A549 (cell line): ENCODE measurements at regions not wholly inside any gene's neighbourhood (a gene's known extent, or its start where the extent isn't known, plus 50 kb on each side); places are given as distances from the start of the nearest gene placed in this dataset.

Experiments used
- CBX2 ChIP-seq: fragments of 200-600 bp; sonication (generic); IDR thresholded peaks from 2 replicates; pipeline ENCODE4 v1.6.1; 2016; ENCODE audit warnings: low read depth, mild to moderate bottlenecking, borderline replicate concordance
- CTCF ChIP-seq: fragments of >200 bp; sonication (Bioruptor Twin); formaldehyde crosslinking; IDR thresholded peaks from 3 replicates; pipeline ENCODE4 v1.5.1; 2016
- EHMT2 ChIP-seq: fragments of 200-600 bp; sonication (generic); IDR thresholded peaks from 2 replicates; pipeline ENCODE4 v1.6.1; 2016; ENCODE audit warnings: antibody characterized with exemption, low read depth, mild to moderate bottlenecking, moderate library complexity
- JUN ChIP-seq, 2 experiments: fragments of >200 bp; sonication (Bioruptor Twin); formaldehyde crosslinking; IDR thresholded peaks; 2 replicates in 1 of 2; 3 replicates in 1 of 2; pipeline ENCODE4 v1.6.1; 2016 to 2017
- KDM1A ChIP-seq: fragments of 200-600 bp; sonication (generic); IDR thresholded peaks from 2 replicates; pipeline ENCODE4 v1.6.1; 2016; ENCODE audit warnings: low read depth, mild to moderate bottlenecking
- KDM5A ChIP-seq: fragments of 200-600 bp; sonication (generic); IDR thresholded peaks from 2 replicates; pipeline ENCODE4 v1.6.1; 2016; ENCODE audit warnings: antibody characterized with exemption, mild to moderate bottlenecking
- MAX ChIP-seq: IDR thresholded peaks from 2 replicates; pipeline ENCODE4 v1.6.1; 2012
- PHF8 ChIP-seq: fragments of 200-600 bp; sonication (generic); IDR thresholded peaks from 2 replicates; pipeline ENCODE4 v1.6.1; 2016; ENCODE audit warnings: low read depth, mild to moderate bottlenecking, antibody characterized with exemption, moderate library complexity, borderline replicate concordance
- POLR2A ChIP-seq: IDR thresholded peaks from 2 replicates; pipeline ENCODE4 v1.6.1; 2012; ENCODE audit warnings: mild to moderate bottlenecking, low read length
- RAD21 ChIP-seq, 2 experiments: fragments of >200 bp in 1 of 2; sonication (Bioruptor Twin) in 1 of 2; formaldehyde crosslinking in 1 of 2; IDR thresholded peaks in 1 of 2; conservative IDR thresholded peaks in 1 of 2; 2 replicates in 1 of 2; 3 replicates in 1 of 2; pipeline ENCODE4 v1.6.1; 2012 to 2018; ENCODE audit warnings: inconsistent platforms in 1 of 2
- SREBF2 ChIP-seq: fragments of 450-650 bp; IDR thresholded peaks from 2 replicates; pipeline ENCODE4 v1.6.1; 2014; ENCODE audit warnings: mild to moderate bottlenecking, moderate library complexity
- USF2 ChIP-seq: fragments of 450-650 bp; IDR thresholded peaks from 2 replicates; pipeline ENCODE4 v1.6.1; 2014; ENCODE audit warnings: antibody characterized with exemption

GRCh38 chr17:73703192-73703591, 58.9 kb upstream of the SDK2 start:
- TF ChIP-seq USF2 (no peak), CBX2 (no peak), RAD21 (conservative IDR thresholded peaks at IDR 0.05 in 1 of 2, IDR thresholded peaks at IDR 0.05 in 1 of 2) (no peak), KDM1A (no peak), POLR2A (no peak), CTCF (no peak), KDM5A (no peak), EHMT2 (no peak), MAX (no peak), PHF8 (no peak), JUN (IDR thresholded peaks at IDR 0.05) (no peak), SREBF2 (no peak)
